NCI-H2029 treated with DMSO at 0.1 percent for 48 hours (cell line): ENCODE measurements at regions not wholly inside any gene's neighbourhood (a gene's known extent, or its start where the extent isn't known, plus 50 kb on each side); places are given as distances from the start of the nearest gene placed in this dataset.
A peak's percentile ranks its signal among the peaks of the same experiment; 100 is the strongest.
"Not testable (repeated sequence)": the region's sequence is repeated elsewhere in the genome, so short reads cannot be mapped to it uniquely, and the experiment has no call there.

ENCODE experiments used
- DNase-seq: peaks from one replicate; lab custom pipeline; 2025; lab: John Stamatoyannopoulos, UW

DNA sequence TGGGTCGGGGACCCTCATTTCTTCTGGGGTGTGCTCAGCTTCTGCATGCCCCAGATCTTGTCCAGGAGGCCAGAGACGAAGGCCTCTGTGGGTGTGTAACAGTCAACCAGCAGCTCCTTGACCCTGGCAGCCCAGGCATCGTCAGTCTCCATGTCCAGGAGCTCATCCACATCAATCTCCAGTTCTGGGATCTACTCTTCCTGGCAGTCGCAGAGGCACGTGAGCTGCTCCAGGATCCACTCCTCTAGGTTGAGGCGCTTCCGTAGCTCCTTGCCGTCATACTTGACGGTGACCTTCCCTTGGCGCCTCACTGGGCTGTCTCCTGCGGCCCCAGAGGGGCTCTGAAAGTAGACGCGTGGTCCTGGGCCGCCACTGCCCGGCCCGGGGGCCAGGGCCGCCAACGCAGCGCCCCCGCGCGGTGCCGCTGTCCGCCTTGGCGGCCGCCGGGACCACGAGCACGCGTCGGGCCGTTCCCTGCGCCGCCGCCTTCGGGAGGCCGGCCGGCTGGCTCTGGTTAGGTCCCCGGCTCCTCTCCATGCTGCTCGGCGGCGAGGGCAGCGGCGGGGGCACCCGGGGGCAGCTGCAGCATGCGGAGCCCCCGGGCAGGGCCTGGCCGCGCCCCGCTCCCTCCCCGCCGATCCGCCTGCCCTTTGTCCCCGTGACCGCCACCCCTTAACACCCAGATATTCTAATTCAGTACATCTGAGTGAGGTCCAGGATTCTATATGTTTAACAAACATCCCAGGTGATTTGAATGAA lies 170.5 kb downstream of the SEPTIN7 start:
- no peak for DNase-seq

DNA sequence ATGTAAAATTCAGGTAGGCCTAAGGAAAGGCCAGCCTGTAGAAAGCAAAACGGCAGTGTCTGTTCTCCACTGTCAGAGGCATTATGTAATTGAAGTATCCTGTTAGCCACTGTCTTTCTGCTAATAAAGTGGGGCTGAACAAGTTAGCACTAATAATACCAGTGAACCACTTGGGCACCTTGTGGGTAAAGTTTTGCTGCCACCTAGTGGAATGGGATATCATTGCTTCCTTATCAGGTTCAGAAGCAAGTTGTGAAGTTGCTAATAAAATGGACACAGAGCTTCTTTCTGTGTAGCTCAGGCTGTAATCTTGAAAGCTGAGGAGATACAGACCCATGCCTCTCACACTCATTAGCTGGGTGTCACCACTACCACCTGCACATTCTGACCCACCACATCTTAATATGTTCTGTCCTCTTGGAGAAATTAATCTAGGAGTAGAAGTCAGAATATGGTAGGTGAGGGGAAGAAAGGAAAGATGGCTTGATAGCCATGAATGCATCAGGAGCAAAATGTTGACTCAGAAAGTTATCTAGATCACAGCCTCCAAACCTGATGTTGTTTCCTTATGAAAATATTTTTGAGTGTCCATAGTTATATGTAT lies 175.1 kb downstream of the SEPTIN7 start:
- DNase-seq = peak; percentile 88

DNA sequence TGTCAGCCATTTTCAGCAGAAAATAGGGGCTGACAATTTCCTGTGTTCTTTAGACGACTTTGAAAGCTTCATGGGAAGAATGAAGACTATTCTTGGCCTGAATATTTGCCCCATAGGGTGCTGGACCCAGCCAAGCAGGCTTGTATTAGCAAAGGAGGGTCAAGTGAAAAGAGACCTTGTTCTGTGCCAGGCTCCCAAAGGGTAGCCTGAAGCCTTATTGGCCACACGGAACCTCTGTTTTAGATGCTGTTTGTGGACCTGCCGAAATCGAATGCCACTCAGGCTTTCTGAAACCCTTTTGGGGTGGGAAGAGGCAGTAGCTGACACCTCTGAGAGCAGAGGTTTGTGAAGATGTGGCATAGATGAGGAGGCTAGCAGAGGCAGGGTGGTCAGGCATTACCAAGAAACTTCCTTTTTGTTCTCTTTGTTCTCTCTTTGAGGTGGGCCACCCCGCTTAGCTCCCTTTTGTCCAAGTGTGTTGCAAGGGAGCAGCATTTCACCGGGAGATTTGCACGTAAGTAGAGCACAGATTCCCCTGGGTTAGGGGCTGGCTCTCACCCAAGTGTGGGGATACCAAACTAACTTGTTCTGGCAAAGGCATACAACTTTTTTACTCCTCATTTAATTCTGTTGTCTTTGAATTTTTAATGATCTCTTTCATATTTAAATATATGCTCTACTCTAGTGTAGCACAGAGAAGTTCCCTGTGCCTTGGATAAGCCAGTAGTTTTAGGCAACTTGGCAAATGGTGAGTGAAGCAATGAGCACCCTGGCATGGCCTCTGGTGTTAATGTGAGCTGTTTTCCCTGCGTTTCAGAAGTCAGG lies 174.0 kb upstream of the EEPD1 start:
- DNase-seq = not testable (repeated sequence)

DNA sequence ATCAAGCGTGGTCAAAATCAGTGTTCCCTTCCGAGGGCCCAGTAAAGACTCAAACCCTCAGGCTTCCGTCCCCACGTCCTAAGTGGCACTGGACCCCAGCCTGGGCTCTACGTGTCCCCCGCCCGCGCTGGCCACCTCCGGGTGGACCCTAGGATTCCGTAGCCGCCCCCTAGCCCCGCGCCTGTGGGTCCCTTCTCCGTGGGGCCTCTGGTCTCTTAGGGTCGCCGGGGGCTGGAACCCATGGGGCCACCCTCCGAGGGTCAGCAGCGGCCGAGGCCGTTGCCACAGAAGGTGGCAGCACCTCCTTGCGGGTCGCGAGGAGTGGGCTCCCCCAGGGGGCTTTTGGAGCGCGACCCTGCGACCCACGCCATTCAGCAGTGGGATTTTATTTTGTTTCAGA lies 170.5 kb upstream of the EEPD1 start:
- DNase-seq = no peak

DNA sequence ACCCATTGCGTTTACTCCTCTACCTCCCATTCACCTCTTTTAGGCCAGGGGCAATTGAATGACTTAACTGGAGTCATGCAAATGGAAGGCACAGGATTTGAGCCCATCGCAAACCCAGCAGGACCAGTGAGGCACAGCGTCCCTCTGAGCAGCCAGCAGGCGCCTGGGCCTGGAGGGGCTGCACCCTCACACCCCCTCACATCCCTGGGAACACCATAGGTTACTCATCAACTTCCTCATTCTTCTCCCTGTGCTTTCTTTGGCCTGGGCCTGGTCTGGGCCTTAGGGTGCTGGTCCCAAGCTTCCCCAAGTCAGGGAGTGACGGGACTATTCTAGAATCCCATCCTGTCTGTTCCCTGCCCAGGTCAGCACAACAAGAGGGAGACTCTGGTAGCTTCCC lies 169.4 kb upstream of the EEPD1 start:
- DNase-seq = no peak

DNA sequence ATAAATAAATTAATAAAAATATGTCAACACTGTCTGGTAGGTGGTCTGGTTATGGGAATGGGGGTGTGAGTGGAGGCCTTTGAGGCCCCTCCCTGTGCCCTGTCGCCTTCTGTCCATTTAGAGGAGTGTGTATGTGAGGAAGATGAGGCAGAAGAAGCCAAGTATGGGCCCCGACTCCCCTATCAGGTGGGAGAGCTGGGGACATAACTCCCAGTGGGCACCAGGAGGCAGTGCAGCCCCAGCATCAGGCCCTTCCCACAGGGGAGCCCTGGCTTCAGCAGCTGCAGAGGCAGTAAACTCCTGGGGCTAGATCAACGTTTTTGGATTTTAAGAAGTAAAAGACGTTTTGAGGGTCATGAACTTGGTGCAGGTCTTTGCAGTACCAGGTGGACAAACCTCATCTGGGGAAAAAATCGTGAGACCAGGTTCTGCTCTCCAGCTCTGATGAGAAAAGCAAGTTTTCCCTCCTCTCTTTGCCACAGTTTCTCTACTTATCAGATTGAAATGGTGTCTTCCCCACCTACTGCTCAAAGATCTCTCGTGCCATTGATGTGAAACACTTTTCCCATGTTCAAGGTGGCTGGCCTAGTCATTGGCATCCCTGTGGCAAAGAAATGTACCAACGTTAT lies 167.8 kb upstream of the EEPD1 start:
- no peak for DNase-seq

DNA sequence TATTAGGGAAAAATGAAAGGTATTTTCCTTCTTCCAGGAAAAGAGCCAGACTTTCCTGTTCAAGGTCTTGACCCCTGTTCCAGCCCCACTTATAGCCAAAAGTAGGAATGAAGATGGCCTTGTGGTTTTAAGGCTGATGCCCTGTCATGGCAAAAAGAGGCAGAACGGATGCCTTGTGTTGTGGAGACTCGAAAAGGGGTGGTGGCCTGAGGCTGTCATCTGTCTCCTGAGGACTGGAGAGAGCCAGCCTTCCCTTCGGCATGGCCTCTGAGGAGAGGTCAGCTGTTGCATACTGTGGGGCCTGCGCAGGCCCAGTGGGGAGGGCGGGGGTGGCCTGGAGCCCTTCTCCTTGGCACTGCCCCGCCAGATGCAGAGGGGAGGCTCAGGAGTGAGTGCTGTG lies 166.0 kb upstream of the EEPD1 start:
- no peak for DNase-seq

DNA sequence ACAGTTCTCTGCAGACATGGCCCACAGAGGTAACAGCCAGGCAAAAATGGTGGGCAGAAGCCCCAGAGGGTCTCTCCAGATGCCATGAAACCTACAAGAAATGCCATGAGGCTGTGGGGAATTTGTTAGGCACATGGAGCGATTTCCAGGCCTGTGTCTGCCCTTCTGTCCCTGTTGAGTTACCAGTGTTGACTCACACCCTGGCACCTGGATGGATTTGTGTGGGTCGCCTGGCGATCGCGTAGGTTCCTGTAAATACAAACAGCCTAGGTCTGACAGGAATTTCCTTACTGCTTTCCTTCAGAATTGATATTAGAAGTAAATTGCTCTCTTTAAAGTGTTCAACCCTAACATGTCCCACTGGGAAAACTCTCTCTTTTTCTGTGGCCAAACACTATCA lies 164.9 kb upstream of the EEPD1 start:
- DNase-seq = no peak

DNA sequence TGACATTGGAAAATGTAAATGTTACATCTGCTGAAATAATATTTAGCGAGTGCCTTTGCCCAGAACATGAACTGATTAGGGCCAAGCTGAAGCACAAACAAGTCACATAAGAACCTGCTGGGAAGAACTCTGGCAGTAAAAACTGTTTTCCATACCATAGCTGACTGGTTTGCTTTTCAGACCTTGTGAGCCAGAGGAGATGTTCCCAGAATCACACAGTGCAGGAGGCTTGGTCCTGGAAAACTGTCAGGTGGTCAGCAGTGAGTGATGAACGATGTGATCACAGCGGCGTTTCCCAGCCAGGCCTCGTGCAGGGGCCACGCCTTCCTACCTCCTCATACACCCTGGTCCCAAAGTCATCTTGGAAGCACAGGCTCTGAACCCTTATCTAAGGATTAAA lies 164.2 kb upstream of the EEPD1 start:
- no peak for DNase-seq

DNA sequence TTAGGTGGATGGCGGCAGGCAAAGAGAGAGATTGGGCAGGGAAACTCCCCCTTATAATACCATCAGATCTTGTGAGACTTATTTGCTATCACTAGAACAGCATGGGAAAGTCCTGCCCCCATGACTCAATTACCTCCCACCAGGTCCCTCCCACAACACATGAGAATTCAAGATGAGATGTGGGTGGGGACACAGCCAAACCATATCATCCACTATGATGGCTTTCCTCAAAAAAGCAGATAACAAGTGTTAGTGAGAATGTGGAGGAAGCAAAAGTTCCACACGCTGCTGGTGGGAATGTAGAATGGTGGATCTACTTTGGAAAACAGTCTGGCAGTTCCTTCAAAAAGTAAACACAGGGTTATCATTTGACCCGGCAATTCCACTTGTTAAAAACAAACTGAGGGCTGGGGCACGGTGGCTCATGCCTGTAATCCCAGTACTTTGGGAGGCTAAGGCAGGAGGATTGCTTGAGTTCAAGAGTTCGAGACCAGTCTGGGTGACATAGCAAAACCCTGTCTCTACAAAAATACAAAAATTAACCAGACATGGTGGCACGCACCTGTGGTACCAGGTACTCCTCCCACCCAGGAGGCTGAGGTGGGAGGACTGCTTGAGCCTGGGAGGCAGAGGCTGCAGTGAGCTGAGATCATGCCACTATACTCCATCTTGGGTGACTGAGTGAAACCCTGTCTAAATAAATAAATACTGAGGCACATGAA lies 161.4 kb upstream of the EEPD1 start:
- DNase-seq = no peak

DNA sequence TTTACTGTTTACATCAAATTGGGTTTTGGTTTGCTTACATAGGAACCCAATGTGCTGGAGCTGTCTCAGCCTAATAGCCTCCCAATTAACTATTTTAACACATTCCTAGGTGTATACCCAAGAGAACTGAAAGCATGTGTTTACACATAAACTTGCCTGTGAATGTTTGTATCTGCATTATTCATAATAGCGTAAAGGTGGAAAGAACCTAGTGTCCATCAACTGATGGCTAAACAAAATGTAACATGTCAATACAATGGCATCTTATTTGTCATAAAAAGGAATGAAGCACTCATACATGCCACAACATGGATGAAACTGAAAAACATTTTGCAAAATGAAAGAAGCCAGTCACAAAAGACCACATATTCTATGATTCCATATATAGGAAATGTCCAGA lies 160.6 kb upstream of the EEPD1 start:
- no peak for DNase-seq

DNA sequence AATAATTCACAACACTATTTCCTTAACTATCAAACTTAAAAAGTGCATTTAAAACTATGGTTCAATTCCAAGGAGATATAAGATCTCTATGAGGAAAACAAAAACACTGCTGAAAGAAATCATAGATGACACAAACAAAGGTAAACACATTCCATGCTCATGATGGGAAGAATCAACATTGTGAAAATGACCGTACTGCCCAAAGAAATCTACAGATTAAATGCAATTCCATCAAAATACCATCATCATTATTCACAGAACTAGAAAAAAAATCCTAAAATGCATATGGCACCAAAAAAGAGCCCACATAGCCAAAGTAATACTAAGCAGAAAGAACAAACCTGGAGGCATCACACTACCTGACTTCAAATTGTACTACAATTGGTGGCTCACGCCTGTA lies 159.9 kb upstream of the EEPD1 start:
- DNase-seq = no peak

DNA sequence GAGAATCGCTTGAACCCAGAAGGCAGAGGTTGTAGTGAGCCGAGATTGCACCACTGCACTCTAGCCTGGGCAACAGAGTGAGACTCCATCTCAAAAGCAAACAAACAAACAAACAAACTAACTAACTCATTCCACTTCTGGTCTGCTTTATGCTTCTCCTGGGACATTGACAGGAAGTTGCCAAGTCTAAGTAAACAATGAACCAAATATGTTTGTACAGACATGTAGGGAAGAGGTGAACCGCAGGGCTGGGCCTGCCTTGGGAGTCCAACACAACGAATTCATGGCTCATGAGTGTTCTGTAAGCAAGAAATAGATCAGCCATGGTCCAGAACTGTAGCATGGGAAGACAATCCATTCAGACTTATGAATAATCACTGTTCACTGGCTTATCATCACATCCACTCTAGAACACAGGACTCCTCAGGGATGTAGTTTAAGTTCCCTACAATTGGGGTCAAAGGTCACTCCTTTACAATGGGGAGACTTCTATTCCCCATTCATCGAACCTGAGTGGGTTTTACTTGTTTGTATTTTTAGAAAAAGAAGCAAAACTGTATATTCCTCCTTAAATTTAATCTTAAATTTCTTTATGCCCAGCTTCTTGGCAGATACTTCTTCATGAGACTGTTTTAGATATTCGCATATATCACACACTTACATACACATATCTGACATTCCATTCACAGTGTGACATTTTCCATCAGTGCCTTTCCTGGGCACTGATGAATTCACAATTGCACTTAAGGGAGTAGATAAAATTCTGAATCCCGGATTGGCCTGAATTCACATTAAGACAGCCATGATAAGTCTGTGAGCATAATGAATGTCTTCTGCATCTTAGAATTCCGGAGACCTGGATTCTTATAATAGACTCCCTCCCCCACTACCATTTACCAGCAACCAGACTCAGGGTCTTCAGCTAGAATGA lies 159.1 kb upstream of the EEPD1 start:
- DNase-seq = no peak

DNA sequence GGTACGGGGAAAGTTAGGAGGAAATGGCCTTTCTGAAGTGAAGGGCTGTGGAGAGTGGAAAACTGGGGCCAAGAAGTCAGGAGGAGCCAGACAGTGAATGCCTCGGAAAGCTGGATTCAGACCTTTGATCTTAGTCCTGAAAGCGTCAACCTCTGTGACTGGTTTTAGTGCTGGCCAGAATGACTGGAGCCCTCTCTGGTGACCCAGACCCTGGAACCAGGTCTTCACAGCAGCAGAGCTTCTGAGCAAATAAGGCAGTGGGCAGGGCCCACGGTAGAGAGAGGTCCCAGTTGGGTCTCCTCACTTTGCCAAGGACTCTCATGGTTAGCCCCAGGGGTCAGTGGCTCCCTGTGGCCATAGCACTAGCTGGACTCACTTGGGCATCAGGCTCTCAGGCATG lies 157.7 kb upstream of the EEPD1 start:
- no peak for DNase-seq

DNA sequence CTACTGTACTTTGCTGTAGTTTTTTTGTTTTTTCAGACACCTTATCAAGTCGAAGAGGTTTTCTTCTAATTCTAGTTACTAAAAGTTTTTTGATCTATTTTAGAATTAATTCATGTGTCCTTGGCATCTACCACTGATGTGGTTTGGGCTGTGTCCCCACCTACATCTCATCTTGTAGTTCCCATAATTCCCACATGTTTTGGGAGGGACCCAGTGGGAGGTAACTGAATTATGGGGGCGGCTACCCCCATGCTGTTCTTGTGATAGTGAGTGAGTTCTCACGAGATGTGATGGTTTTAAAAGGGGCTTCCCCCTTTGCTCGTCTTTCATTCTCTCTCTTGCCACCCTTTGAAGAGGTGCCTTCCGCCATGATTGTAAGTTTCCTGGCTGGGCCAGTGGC lies 154.6 kb upstream of the EEPD1 start:
- no peak for DNase-seq

DNA sequence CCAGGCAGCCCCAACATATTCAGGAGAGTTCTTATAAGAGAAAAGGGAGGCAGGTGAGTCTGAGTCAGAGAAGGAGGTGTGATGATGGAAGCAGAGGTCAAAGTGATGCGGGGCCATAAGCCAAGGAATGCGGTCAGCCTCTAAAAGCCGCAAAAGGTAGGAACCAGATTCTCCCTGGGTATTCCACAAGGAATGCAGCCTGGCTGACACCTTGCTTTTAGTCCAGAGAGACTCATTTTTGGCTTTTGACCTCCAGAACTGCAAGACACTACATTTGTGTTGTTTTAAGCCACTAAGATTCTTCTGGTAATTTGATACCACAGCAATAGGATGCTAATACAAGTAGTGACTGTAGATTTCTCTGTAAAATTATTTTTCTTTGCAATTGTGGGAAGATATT lies 151.5 kb upstream of the EEPD1 start:
- no peak for DNase-seq

DNA sequence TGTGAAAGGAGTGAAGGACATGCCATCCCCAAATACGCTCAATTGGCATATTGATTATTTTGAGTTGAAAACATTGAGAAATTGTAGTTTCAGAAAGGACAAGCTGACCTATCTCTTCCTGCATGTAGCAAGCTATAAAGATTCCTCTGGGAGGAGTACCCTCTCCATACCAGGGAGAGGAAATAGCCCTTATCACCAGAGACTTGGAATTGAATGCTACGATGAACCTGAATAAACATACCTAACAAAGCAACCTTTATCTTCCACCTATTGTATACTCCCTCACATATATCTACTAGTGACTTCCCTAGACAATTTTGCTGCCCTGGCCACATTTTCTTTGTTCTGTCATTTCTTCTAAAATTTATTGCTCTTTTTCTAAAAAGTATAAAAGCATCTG lies 150.2 kb upstream of the EEPD1 start:
- DNase-seq = no peak

DNA sequence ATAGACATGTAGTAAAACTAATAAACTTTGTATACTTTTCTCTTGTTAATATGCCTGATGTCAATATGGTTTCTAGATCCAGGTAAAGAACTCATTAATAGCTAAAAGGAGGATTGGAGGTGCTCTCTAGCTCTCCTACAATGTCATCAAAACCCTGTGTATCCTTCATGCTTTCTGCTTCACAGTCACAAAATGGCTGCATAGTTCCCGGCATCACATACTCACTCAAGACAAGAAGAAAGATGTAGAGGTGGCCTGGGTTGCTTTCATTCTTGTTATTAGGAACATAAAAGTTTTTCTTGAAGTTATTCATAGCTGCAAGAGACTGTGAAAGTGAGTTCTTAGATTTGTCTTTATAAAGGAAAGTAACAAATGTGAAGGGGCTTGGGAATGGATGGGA lies 149.7 kb upstream of the EEPD1 start:
- no peak for DNase-seq

DNA sequence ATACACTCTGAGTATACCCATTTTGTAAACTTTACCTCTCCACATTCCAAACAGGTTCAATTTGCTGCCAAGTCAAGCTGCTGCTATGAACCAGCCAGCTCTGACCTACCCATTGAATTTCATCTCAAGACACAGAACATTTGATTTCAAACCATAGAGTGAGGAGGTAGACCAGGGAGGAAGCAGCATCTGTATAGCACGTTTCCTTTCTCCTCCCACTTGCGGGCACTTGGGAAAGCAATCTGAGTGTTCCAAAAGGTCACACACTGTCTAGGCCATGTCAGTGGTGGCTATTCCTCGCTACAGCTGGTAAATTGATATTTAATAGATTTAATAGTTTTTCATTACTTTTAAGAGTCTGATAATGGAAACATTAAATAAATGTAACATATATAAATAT lies 147.8 kb upstream of the EEPD1 start:
- no peak for DNase-seq

DNA sequence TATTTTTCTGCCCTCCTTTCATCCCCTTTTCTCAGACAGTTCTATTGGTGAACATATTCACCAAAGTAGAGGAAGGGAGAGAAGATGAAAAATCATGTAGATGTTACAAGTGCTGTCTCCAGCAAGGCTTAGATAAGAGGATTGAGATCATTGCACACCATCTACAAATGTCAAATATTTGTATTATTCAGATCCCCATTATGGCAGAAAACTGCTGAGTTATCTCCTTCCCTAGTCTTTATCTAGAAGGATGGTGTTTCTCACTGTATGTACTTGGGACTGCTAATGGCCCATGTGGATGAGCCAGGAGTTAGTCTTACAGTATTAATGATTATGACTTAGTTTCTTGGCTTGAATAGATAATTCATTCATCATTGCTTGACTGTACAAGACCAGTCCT lies 147.2 kb upstream of the EEPD1 start:
- no peak for DNase-seq

DNA sequence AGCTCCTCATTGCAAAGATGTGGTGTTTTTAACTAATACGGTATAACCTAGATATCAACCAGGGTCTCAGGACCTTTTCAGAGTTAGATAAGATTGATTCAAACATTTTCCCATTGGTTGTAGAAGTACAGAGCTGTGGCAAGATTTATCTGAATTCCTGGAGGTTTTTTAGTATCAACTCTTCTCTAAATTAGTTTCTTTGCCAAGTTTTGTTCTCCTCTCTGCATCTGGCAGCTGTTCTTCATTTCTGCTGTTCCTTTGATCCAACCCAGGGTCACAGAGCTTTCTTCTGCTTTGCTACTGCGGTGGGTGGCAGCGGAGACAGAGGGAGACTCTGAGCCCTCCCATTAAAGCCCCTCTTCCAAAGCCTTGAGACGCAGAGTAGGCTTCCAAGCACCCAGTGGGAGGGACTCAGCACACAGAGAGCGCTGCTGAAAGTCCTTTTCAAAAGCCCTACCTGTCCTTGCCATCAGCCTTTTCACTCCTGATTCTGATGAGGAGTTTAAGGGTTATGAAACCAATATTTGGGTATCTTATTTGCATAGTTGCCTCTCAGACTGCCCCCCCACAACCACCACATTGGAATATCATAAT lies 146.3 kb upstream of the EEPD1 start:
- DNase-seq = no peak
